WTC11 (cell line): ENCODE measurements at regions not wholly inside any gene's neighbourhood (a gene's known extent, or its start where the extent isn't known, plus 50 kb on each side); places are given as distances from the start of the nearest gene placed in this dataset.
A peak's percentile ranks its signal among the peaks of the same experiment; 100 is the strongest.

ENCODE experiments used
- ATAC-seq: fragments of 200-7000 bp; cut with Tn5 transposase; 2 replicates; pipeline ENCODE4 v1.10.0; 2021; ENCODE audit warnings: mild to moderate bottlenecking, moderate library complexity
- CTCF ChIA-PET: fragments of 300-600 bp; sonication (Branson Sonifier 250); formaldehyde crosslinking; loops from one replicate; lab custom pipeline; 2021; ENCODE audit warnings: antibody characterized with exemption; lab: Charles Lee
- POLR2A ChIA-PET: fragments of 350-600 bp; sonication (Branson Sonifier 250); formaldehyde crosslinking; loops from one replicate; lab custom pipeline; 2021; ENCODE audit warnings: antibody characterized with exemption; lab: Charles Lee
- DNase-seq: peaks from one replicate; pipeline ENCODE4 v3.0.0; 2021; ENCODE audit warnings: low spot score
- H3K27ac Mint-ChIP-seq: 2 replicates; pipeline ENCODE4 v1.8.0; 2021; ENCODE audit warnings: mixed read lengths
- H3K27me3 Mint-ChIP-seq: 2 replicates; pipeline ENCODE4 v1.8.0; 2021; ENCODE audit warnings: low read depth, mild to moderate bottlenecking, moderate library complexity, mixed read lengths
- H3K36me3 Mint-ChIP-seq: 2 replicates; pipeline ENCODE4 v1.8.0; 2021; ENCODE audit warnings: mixed read lengths
- H3K4me1 Mint-ChIP-seq: 2 replicates; pipeline ENCODE4 v1.8.0; 2022; ENCODE audit warnings: mixed read lengths
- H3K4me3 Mint-ChIP-seq: 2 replicates; pipeline ENCODE4 v1.8.0; 2021; ENCODE audit warnings: mild to moderate bottlenecking, moderate library complexity, mixed read lengths
- H3K9me3 Mint-ChIP-seq: 2 replicates; pipeline ENCODE4 v1.8.0; 2021; ENCODE audit warnings: mixed read lengths
- GABPB1 ChIP-seq: sonication (generic); formaldehyde crosslinking; IDR thresholded peaks from 2 replicates; pipeline ENCODE4 v1.8.1; 2023; ENCODE audit warnings: mild to moderate bottlenecking, missing genetic modification reagents
- JAZF1 ChIP-seq: fragments of 250-450 bp; sonication (Bioruptor Pico); IDR thresholded peaks from 2 replicates; pipeline ENCODE4 v1.9.0; 2021; ENCODE audit warnings: moderate library complexity, mild to moderate bottlenecking, inconsistent platforms
- JUN ChIP-seq: sonication (generic); formaldehyde crosslinking; IDR thresholded peaks from 2 replicates; pipeline ENCODE4 v1.8.0; 2023; ENCODE audit warnings: mild to moderate bottlenecking, missing genetic modification reagents
- KAT7 ChIP-seq: sonication (generic); formaldehyde crosslinking; IDR thresholded peaks from 2 replicates; pipeline ENCODE4 v1.8.1; 2023; ENCODE audit warnings: missing genetic modification reagents, mild to moderate bottlenecking, borderline replicate concordance
- NFE2L1 ChIP-seq: sonication (generic); formaldehyde crosslinking; IDR thresholded peaks from 2 replicates; pipeline ENCODE4 v1.8.1; 2023; ENCODE audit warnings: missing genetic modification reagents
- OVOL2 ChIP-seq: fragments of 250-450 bp; sonication (Bioruptor Pico); IDR thresholded peaks from 2 replicates; pipeline ENCODE4 v1.9.0; 2021; ENCODE audit warnings: mild to moderate bottlenecking, borderline replicate concordance
- RELA ChIP-seq: sonication (generic); formaldehyde crosslinking; IDR thresholded peaks from 2 replicates; pipeline ENCODE4 v1.8.1; 2022; ENCODE audit warnings: missing genetic modification reagents, mild to moderate bottlenecking, borderline replicate concordance
- SOX15 ChIP-seq: fragments of 250-450 bp; sonication (Bioruptor Pico); IDR thresholded peaks from 2 replicates; pipeline ENCODE4 v1.9.0; 2021; ENCODE audit warnings: mild to moderate bottlenecking
- SP1 ChIP-seq: sonication (generic); formaldehyde crosslinking; conservative IDR thresholded peaks from 2 replicates; pipeline ENCODE4 v1.8.1; 2022; ENCODE audit warnings: missing genetic modification reagents
- TEAD1 ChIP-seq: sonication (generic); formaldehyde crosslinking; IDR thresholded peaks from 2 replicates; pipeline ENCODE4 v1.8.0; 2022; ENCODE audit warnings: mild to moderate bottlenecking, missing genetic modification reagents
- TP53 ChIP-seq: sonication (generic); formaldehyde crosslinking; IDR thresholded peaks from 2 replicates; pipeline ENCODE4 v1.8.1; 2023; ENCODE audit warnings: mild to moderate bottlenecking, missing genetic modification reagents
- ZNF423 ChIP-seq: fragments of 250-450 bp; sonication (Bioruptor Pico); IDR thresholded peaks from 2 replicates; pipeline ENCODE4 v2.1.2; 2022; ENCODE audit warnings: mild to moderate bottlenecking, moderate library complexity
- TF ChIP-seq, protein P1 (sequence below): sonication (generic); formaldehyde crosslinking; IDR thresholded peaks from 2 replicates; pipeline ENCODE4 v1.8.0; 2023; ENCODE audit warnings: mild to moderate bottlenecking, missing genetic modification reagents
- TF ChIP-seq, protein P2 (sequence below): sonication (generic); formaldehyde crosslinking; IDR thresholded peaks from 2 replicates; pipeline ENCODE4 v1.8.1; 2023; ENCODE audit warnings: mild to moderate bottlenecking, missing genetic modification reagents
- TF ChIP-seq, protein P3 (sequence below): sonication (generic); formaldehyde crosslinking; IDR thresholded peaks from 2 replicates; pipeline ENCODE4 v1.8.1; 2023; ENCODE audit warnings: mild to moderate bottlenecking, missing genetic modification reagents
- TF ChIP-seq, protein P4 (sequence below): sonication (generic); formaldehyde crosslinking; IDR thresholded peaks from 2 replicates; pipeline ENCODE4 v1.8.0; 2022; ENCODE audit warnings: missing genetic modification reagents
- TF ChIP-seq, protein P5 (sequence below): sonication (generic); formaldehyde crosslinking; IDR thresholded peaks from 2 replicates; pipeline ENCODE4 v1.8.1; 2022; ENCODE audit warnings: low read depth, mild to moderate bottlenecking, moderate library complexity, missing genetic modification reagents, borderline replicate concordance
- TF ChIP-seq, protein P6 (sequence below): sonication (generic); formaldehyde crosslinking; conservative IDR thresholded peaks from 2 replicates; pipeline ENCODE4 v1.8.1; 2023; ENCODE audit warnings: mild to moderate bottlenecking, low read depth, missing genetic modification reagents, moderate library complexity
- TF ChIP-seq, protein P7 (sequence below): sonication (generic); formaldehyde crosslinking; IDR thresholded peaks from 2 replicates; pipeline ENCODE4 v1.8.1; 2023; ENCODE audit warnings: mild to moderate bottlenecking, moderate library complexity, missing genetic modification reagents

DNA sequence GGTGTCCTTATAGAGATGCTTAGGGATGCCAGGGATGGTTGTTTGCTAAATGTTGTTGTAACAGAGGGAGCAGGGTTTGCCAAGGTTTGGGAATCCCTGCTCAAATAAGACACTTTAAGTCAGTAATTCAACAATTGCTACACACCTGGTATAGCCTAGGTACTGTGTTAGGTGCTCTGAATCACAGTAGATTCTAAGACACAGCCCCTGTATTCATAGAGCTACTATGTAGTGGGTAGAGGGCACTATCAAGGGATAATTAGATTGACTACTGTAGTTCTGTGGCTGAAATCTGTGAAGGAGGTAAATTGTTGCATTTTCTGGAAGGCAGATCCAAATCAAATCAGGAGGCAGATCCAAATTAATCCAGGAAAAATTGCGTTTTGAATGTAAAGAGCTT, 149.2 kb downstream of the C12orf75 start (continued):
- TF ChIP-seq, protein P1, sequence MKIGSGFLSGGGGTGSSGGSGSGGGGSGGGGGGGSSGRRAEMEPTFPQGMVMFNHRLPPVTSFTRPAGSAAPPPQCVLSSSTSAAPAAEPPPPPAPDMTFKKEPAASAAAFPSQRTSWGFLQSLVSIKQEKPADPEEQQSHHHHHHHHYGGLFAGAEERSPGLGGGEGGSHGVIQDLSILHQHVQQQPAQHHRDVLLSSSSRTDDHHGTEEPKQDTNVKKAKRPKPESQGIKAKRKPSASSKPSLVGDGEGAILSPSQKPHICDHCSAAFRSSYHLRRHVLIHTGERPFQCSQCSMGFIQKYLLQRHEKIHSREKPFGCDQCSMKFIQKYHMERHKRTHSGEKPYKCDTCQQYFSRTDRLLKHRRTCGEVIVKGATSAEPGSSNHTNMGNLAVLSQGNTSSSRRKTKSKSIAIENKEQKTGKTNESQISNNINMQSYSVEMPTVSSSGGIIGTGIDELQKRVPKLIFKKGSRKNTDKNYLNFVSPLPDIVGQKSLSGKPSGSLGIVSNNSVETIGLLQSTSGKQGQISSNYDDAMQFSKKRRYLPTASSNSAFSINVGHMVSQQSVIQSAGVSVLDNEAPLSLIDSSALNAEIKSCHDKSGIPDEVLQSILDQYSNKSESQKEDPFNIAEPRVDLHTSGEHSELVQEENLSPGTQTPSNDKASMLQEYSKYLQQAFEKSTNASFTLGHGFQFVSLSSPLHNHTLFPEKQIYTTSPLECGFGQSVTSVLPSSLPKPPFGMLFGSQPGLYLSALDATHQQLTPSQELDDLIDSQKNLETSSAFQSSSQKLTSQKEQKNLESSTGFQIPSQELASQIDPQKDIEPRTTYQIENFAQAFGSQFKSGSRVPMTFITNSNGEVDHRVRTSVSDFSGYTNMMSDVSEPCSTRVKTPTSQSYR (CRISPR knock-in tag): no peak
- TF ChIP-seq KAT7 (CRISPR knock-in tag): no peak
- TF ChIP-seq, protein P2, sequence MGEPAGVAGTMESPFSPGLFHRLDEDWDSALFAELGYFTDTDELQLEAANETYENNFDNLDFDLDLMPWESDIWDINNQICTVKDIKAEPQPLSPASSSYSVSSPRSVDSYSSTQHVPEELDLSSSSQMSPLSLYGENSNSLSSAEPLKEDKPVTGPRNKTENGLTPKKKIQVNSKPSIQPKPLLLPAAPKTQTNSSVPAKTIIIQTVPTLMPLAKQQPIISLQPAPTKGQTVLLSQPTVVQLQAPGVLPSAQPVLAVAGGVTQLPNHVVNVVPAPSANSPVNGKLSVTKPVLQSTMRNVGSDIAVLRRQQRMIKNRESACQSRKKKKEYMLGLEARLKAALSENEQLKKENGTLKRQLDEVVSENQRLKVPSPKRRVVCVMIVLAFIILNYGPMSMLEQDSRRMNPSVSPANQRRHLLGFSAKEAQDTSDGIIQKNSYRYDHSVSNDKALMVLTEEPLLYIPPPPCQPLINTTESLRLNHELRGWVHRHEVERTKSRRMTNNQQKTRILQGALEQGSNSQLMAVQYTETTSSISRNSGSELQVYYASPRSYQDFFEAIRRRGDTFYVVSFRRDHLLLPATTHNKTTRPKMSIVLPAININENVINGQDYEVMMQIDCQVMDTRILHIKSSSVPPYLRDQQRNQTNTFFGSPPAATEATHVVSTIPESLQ: no peak
- TF ChIP-seq JAZF1 (CRISPR knock-in tag): no peak
- no peak for TF ChIP-seq SP1 (CRISPR knock-in tag)

DNA sequence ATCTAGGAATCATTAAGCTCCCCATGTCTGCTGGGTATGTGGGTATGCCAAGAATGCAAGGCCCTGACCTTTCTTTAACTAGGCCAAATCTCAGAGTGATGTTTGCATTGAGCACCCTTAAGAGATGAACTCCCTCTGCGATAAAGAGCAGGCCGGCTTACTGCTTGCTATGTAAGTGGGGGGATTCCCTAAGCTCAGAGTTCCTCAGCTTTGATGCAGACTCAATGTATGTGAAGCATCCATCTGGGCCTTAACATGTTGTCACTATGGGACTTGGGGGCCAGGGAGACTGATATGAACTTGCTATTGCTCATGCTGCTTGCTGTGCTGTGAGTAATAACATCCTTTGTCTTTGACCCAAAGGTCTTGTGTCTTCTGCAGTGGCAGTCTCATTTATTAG, 149.7 kb downstream of the C12orf75 start:
- Mint-ChIP-seq H3K27ac (peak overlapping the region; percentile 20; the same call in 1 of the 2 replicates), H3K4me3 (no peak overlapping the region), H3K27me3 (no peaks in the 10 kb centered on the region), H3K9me3 (0 out of 2 replicates have a peak, but pooled peaks cover 3% of the 10 kb centered on the region), H3K36me3 (no peaks in the 10 kb centered on the region), H3K4me1 (peaks cover 38% of the 10 kb centered on the region)
- no peak for DNase-seq
- ChIA-PET CTCF (interaction anchor here (0.7 kb wide), 1 partner anchor 10 kb away, joined by 3 read pairs; no protein-coding TSS in a partner anchor), POLR2A (interaction anchor here (1.0 kb wide), 1 partner anchor 13 kb away, joined by 3 read pairs; no protein-coding TSS in a partner anchor)
- ATAC-seq: peak; percentile 91
- no peak for TF ChIP-seq TEAD1 (CRISPR knock-in tag)
- TF ChIP-seq SOX15: no peak
- TF ChIP-seq NFE2L1: no peak
- no peak for TF ChIP-seq ZNF423 (CRISPR knock-in tag)
- TF ChIP-seq, protein P3, sequence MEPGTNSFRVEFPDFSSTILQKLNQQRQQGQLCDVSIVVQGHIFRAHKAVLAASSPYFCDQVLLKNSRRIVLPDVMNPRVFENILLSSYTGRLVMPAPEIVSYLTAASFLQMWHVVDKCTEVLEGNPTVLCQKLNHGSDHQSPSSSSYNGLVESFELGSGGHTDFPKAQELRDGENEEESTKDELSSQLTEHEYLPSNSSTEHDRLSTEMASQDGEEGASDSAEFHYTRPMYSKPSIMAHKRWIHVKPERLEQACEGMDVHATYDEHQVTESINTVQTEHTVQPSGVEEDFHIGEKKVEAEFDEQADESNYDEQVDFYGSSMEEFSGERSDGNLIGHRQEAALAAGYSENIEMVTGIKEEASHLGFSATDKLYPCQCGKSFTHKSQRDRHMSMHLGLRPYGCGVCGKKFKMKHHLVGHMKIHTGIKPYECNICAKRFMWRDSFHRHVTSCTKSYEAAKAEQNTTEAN (CRISPR knock-in tag): no peak
- TF ChIP-seq OVOL2 (CRISPR knock-in tag): no peak
- TF ChIP-seq RELA: no peak
- TF ChIP-seq, protein P4, sequence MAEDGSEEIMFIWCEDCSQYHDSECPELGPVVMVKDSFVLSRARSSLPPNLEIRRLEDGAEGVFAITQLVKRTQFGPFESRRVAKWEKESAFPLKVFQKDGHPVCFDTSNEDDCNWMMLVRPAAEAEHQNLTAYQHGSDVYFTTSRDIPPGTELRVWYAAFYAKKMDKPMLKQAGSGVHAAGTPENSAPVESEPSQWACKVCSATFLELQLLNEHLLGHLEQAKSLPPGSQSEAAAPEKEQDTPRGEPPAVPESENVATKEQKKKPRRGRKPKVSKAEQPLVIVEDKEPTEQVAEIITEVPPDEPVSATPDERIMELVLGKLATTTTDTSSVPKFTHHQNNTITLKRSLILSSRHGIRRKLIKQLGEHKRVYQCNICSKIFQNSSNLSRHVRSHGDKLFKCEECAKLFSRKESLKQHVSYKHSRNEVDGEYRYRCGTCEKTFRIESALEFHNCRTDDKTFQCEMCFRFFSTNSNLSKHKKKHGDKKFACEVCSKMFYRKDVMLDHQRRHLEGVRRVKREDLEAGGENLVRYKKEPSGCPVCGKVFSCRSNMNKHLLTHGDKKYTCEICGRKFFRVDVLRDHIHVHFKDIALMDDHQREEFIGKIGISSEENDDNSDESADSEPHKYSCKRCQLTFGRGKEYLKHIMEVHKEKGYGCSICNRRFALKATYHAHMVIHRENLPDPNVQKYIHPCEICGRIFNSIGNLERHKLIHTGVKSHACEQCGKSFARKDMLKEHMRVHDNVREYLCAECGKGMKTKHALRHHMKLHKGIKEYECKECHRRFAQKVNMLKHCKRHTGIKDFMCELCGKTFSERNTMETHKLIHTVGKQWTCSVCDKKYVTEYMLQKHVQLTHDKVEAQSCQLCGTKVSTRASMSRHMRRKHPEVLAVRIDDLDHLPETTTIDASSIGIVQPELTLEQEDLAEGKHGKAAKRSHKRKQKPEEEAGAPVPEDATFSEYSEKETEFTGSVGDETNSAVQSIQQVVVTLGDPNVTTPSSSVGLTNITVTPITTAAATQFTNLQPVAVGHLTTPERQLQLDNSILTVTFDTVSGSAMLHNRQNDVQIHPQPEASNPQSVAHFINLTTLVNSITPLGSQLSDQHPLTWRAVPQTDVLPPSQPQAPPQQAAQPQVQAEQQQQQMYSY (CRISPR knock-in tag): no peak
- no peak for TF ChIP-seq JUN (CRISPR knock-in tag)
- TF ChIP-seq, protein P5, sequence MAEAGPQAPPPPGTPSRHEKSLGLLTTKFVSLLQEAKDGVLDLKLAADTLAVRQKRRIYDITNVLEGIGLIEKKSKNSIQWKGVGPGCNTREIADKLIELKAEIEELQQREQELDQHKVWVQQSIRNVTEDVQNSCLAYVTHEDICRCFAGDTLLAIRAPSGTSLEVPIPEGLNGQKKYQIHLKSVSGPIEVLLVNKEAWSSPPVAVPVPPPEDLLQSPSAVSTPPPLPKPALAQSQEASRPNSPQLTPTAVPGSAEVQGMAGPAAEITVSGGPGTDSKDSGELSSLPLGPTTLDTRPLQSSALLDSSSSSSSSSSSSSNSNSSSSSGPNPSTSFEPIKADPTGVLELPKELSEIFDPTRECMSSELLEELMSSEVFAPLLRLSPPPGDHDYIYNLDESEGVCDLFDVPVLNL (CRISPR knock-in tag): no peak
- no peak for TF ChIP-seq GABPB1
- TF ChIP-seq, protein P2: no peak
- no peak for TF ChIP-seq TP53 (CRISPR knock-in tag)
- TF ChIP-seq, protein P6, sequence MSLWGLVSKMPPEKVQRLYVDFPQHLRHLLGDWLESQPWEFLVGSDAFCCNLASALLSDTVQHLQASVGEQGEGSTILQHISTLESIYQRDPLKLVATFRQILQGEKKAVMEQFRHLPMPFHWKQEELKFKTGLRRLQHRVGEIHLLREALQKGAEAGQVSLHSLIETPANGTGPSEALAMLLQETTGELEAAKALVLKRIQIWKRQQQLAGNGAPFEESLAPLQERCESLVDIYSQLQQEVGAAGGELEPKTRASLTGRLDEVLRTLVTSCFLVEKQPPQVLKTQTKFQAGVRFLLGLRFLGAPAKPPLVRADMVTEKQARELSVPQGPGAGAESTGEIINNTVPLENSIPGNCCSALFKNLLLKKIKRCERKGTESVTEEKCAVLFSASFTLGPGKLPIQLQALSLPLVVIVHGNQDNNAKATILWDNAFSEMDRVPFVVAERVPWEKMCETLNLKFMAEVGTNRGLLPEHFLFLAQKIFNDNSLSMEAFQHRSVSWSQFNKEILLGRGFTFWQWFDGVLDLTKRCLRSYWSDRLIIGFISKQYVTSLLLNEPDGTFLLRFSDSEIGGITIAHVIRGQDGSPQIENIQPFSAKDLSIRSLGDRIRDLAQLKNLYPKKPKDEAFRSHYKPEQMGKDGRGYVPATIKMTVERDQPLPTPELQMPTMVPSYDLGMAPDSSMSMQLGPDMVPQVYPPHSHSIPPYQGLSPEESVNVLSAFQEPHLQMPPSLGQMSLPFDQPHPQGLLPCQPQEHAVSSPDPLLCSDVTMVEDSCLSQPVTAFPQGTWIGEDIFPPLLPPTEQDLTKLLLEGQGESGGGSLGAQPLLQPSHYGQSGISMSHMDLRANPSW (CRISPR knock-in tag): no peak
- TF ChIP-seq, protein P7, sequence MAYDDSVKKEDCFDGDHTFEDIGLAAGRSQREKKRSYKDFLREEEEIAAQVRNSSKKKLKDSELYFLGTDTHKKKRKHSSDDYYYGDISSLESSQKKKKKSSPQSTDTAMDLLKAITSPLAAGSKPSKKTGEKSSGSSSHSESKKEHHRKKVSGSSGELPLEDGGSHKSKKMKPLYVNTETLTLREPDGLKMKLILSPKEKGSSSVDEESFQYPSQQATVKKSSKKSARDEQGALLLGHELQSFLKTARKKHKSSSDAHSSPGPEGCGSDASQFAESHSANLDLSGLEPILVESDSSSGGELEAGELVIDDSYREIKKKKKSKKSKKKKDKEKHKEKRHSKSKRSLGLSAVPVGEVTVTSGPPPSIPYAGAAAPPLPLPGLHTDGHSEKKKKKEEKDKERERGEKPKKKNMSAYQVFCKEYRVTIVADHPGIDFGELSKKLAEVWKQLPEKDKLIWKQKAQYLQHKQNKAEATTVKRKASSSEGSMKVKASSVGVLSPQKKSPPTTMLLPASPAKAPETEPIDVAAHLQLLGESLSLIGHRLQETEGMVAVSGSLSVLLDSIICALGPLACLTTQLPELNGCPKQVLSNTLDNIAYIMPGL (CRISPR knock-in tag): no peak
